Upper lobe of left lung (tissue), 6 donors: ENCODE measurements at regions not wholly inside any gene's neighbourhood (a gene's known extent, or its start where the extent isn't known, plus 50 kb on each side); places are given as distances from the start of the nearest gene placed in this dataset.

Experiments used
- ATAC-seq, 2 donors: fragments of 200-7000 bp; cut with Tn5 transposase; one replicate each; pipeline ENCODE4 v1.9.1; 2022; ENCODE audit warnings: mild to moderate bottlenecking in 2 of 2, moderate library complexity in 2 of 2; ENCODE audit not compliant: low FRiP score in 2 of 2
- DNase-seq, 2 donors: peaks; one replicate each; pipeline ENCODE4 v3.0.0-alpha.2; 2019 to 2020
- H3K27ac ChIP-seq, 4 donors: fragments of 200-600 bp; sonication (generic); one replicate each; pipeline ENCODE4 v1.5.1; 2016 to 2019
- H3K27me3 ChIP-seq, 4 donors: fragments of 200-600 bp; sonication (generic); one replicate each; pipeline ENCODE4 v1.5.1; 2017 to 2019
- H3K36me3 ChIP-seq, 4 donors: fragments of 200-600 bp; sonication (generic); one replicate each; pipeline ENCODE4 v1.5.1; 2016 to 2019
- H3K4me1 ChIP-seq, 4 donors: fragments of 200-600 bp; sonication (generic); one replicate each; pipeline ENCODE4 v1.5.1; 2018 to 2019
- H3K4me3 ChIP-seq, 4 donors: fragments of 200-600 bp; sonication (generic); one replicate each; pipeline ENCODE4 v1.5.1; 2017 to 2019; ENCODE audit warnings: mild to moderate bottlenecking in 2 of 4, moderate library complexity in 1 of 4
- H3K9me3 ChIP-seq, 4 donors: fragments of 200-600 bp; sonication (generic); one replicate each; pipeline ENCODE4 v1.5.1; 2018 to 2019
- CTCF ChIP-seq, 6 experiments: fragments of 450-650 bp in 4 of 6; fragments of 200-600 bp in 2 of 6; sonication (generic) in 2 of 6; IDR thresholded peaks; one replicate each; pipeline ENCODE4 v1.5.1; 2016 to 2019; ENCODE audit warnings: antibody characterized with exemption in 6 of 6
- EP300 ChIP-seq, 4 donors: sonication (generic); formaldehyde crosslinking; IDR thresholded peaks; one replicate each; pipeline ENCODE4 v1.5.1; 2017; ENCODE audit warnings: antibody characterized with exemption in 4 of 4, control low read depth in 2 of 4
- POLR2A ChIP-seq, 4 donors: fragments of 450-650 bp; IDR thresholded peaks; one replicate each; pipeline ENCODE4 v1.5.1; 2016 to 2017; ENCODE audit warnings: antibody characterized with exemption in 4 of 4, mild to moderate bottlenecking in 2 of 4
- POLR2AphosphoS5 ChIP-seq, 2 donors: sonication (generic); formaldehyde crosslinking; IDR thresholded peaks; one replicate each; pipeline ENCODE4 v1.5.1; 2017; ENCODE audit warnings: antibody characterized with exemption in 2 of 2
- WGBS, 2 donors: methylation state at CpG; one replicate each; pipeline ENCODE4 v1.1.5; 2017 to 2018; 5-methylcytosine and 5-hydroxymethylcytosine counted together
- donor health status: DM: no; HTN: no; CAD: no; lungs with moderate emphysema.
- donor health status: DM: no; HTN: yes; CAD: no; lungs with severe emphysema.

- TF ChIP-seq CTCF (IDR thresholded peaks at IDR 0.05) (no peak), EP300 (IDR thresholded peaks at IDR 0.05) (no peak), POLR2AphosphoS5 (IDR thresholded peaks at IDR 0.05) (no peak), POLR2A (IDR thresholded peaks at IDR 0.05) (no peak)
- H3K27me3 ChIP-seq, result no peaks in the 10 kb centered on the region
- no peaks in the 10 kb centered on the region for H3K36me3 ChIP-seq
- no peaks in the 10 kb centered on the region for H3K9me3 ChIP-seq
- DNase-seq, result no peak
- ATAC-seq, result no peak
- WGBS, 2 donors, result 85 to 88% methylated on average over 4 of the region's 4 CpGs
- no peaks in the 10 kb centered on the region for H3K4me1 ChIP-seq
- H3K4me3 ChIP-seq, result no peak overlapping the region
- no peak overlapping the region for H3K27ac ChIP-seq
Measured at GRCh38 chr6:122890250-122890649, 101.2 kb downstream of the SMPDL3A start.

GRCh38 chr6:122894791-122895190 lies 101.2 kb upstream of the CLVS2 start:
- DNase-seq (no peak), ATAC-seq (no peak)
- TF ChIP-seq POLR2A (IDR thresholded peaks at IDR 0.05), result no peak
- TF ChIP-seq POLR2AphosphoS5 (IDR thresholded peaks at IDR 0.05), result no peak
- H3K9me3 ChIP-seq, result no peaks in the 10 kb centered on the region
- no peak overlapping the region for H3K4me3 ChIP-seq
- H3K27ac ChIP-seq, result no peak overlapping the region
- H3K4me1 ChIP-seq, result no peaks in the 10 kb centered on the region
- no peaks in the 10 kb centered on the region for H3K36me3 ChIP-seq
- H3K27me3 ChIP-seq, result no peaks in the 10 kb centered on the region

GRCh38 chr6:122902326-122902725 lies 93.7 kb upstream of the CLVS2 start:
- no peak overlapping the region for H3K4me3 ChIP-seq
- TF ChIP-seq EP300 (IDR thresholded peaks at IDR 0.05) (no peak), POLR2AphosphoS5 (IDR thresholded peaks at IDR 0.05) (no peak)
- H3K4me1 ChIP-seq, result no peaks in the 10 kb centered on the region
- no peaks in the 10 kb centered on the region for H3K27me3 ChIP-seq
- WGBS, 2 donors, result 65 to 72% methylated on average over 2 of the region's 2 CpGs
- no peaks in the 10 kb centered on the region for H3K9me3 ChIP-seq
- DNase-seq, result no peak
- no peaks in the 10 kb centered on the region for H3K36me3 ChIP-seq
- no peak overlapping the region for H3K27ac ChIP-seq
- no peak for ATAC-seq

GRCh38 chr6:122903266-122903915 lies 92.6 kb upstream of the CLVS2 start:
- WGBS, 2 donors, result 69 to 77% methylated on average over 2 of the region's 2 CpGs
- H3K27me3 ChIP-seq, result no peaks in the 10 kb centered on the region
- DNase-seq (no peak), ATAC-seq (no peak)
- no peaks in the 10 kb centered on the region for H3K4me1 ChIP-seq
- H3K27ac ChIP-seq, result no peak overlapping the region
- H3K36me3 ChIP-seq, result no peaks in the 10 kb centered on the region
- TF ChIP-seq CTCF (IDR thresholded peaks at IDR 0.05), result no peak
- TF ChIP-seq EP300 (IDR thresholded peaks at IDR 0.05), result no peak
- TF ChIP-seq POLR2AphosphoS5 (IDR thresholded peaks at IDR 0.05), result no peak
- TF ChIP-seq POLR2A (IDR thresholded peaks at IDR 0.05), result no peak
- no peaks in the 10 kb centered on the region for H3K9me3 ChIP-seq
- no peak overlapping the region for H3K4me3 ChIP-seq

- Histone ChIP-seq H3K4me1 (no peaks in the 10 kb centered on the region), H3K9me3 (no peaks in the 10 kb centered on the region), H3K27ac (no peak overlapping the region), H3K36me3 (no peaks in the 10 kb centered on the region), H3K27me3 (no peaks in the 10 kb centered on the region), H3K4me3 (no peak overlapping the region)
- ATAC-seq, result no peak
- TF ChIP-seq POLR2AphosphoS5 (IDR thresholded peaks at IDR 0.05) (no peak), EP300 (IDR thresholded peaks at IDR 0.05) (no peak), CTCF (IDR thresholded peaks at IDR 0.05) (no peak), POLR2A (IDR thresholded peaks at IDR 0.05) (no peak)
- WGBS, 2 donors, result 61 to 75% methylated on average over 5 of the region's 5 CpGs
- DNase-seq, result no peak
Measured at GRCh38 chr6:122904166-122904565, 91.9 kb upstream of the CLVS2 start.

GRCh38 chr6:122913558-122913957 lies 82.5 kb upstream of the CLVS2 start:
- H3K27ac ChIP-seq, result no peak overlapping the region
- H3K27me3 ChIP-seq, result no peaks in the 10 kb centered on the region
- no peak overlapping the region for H3K4me3 ChIP-seq
- no peak for DNase-seq
- TF ChIP-seq POLR2AphosphoS5 (IDR thresholded peaks at IDR 0.05) (no peak), POLR2A (IDR thresholded peaks at IDR 0.05) (no peak), EP300 (IDR thresholded peaks at IDR 0.05) (no peak), CTCF (IDR thresholded peaks at IDR 0.05) (no peak)
- H3K9me3 ChIP-seq, result peaks cover 0 to 6% (median 4%) of the 10 kb centered on the region in 4 donors
- H3K36me3 ChIP-seq, result no peaks in the 10 kb centered on the region
- ATAC-seq, result no peak
- H3K4me1 ChIP-seq, result no peaks in the 10 kb centered on the region
- 14 to 38% methylated on average over 1 of the region's 1 CpG for WGBS, 2 donors
